ENCODE measurements at regions not wholly inside any gene's neighbourhood (a gene's known extent, or its start where the extent isn't known, plus 50 kb on each side); places are given as distances from the start of the nearest gene placed in this dataset.

DNA sequence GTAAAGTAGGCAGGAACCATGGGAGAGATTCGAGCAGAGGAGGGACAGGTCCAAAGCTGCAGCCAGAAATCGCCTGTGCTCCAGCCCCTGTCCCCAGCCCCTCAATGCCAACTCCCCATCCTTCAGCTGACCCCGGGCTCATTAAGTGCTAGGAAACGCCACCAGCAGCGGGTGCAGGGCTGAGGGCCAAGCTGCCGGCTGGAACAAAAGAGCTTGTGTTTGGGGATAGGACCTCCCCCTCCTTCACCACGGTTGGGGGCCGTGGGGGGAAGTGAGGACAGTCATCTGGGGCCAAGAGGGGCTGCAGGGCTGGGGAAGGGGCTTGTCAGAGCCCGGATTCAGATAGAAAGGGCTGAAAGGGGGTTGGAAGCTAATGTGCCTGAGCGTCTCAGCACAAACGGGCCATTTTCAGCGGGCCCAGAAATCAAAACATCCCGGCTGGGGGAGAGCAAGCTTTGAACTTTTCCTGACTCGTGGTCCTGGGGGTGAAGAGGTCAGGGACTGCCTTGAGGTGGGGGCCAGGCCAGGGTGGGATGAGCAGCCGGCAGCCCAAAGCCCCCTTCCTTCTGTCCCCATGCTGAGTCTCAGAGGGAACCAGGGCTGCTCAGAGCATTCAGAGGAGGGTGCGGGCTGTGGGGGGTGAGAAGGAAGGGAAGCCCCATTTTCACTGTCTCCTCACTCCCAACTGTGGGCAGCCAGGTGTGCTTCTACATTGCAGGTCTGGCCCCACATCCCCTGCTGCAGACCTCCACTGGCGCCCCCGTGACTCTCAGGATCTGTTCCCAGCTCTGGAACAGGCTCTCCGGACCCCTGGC, 69.4 kb upstream of the DAB2IP start:
- Histone ChIP-seq H3K9me3 (ENCODE audit: control insufficient read depth in 4 of 4, low read length in 3 of 4) (no peaks in the 10 kb centered on the region), H3K27me3 (ENCODE audit: control insufficient read depth in 4 of 4, insufficient read depth in 4 of 4, low read length in 3 of 4) (no peaks in the 10 kb centered on the region), H3K4me3 (ENCODE audit: low read depth in 1 of 3, low read length in 3 of 3) (no peak overlapping the region), H3K36me3 (ENCODE audit: control insufficient read depth in 4 of 4, insufficient read depth in 3 of 4, low read depth in 1 of 4, low read length in 3 of 4) (no peaks in the 10 kb centered on the region), H3K27ac (ENCODE audit: low read depth in 1 of 2, low read length in 2 of 2) (no peak overlapping the region), H3K9ac (ENCODE audit: low read depth in 1 of 2, low read length in 2 of 2) (no peak overlapping the region), H3K4me1 (ENCODE audit: control insufficient read depth in 4 of 4, insufficient read depth in 4 of 4, low read length in 3 of 4) (no peaks in the 10 kb centered on the region)
- WGBS: 42% methylated on average over 19 of the region's 19 CpGs
- DNase-seq (ENCODE audit: low spot score): no peak
- no peak for TF ChIP-seq GABPA (IDR thresholded peaks at IDR 0.05 in 1 of 2, conservative IDR thresholded peaks at IDR 0.05 in 1 of 2)
- TF ChIP-seq, protein P1, sequence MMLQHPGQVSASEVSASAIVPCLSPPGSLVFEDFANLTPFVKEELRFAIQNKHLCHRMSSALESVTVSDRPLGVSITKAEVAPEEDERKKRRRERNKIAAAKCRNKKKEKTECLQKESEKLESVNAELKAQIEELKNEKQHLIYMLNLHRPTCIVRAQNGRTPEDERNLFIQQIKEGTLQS (IDR thresholded peaks at IDR 0.05): no peak
- TF ChIP-seq, protein P2, sequence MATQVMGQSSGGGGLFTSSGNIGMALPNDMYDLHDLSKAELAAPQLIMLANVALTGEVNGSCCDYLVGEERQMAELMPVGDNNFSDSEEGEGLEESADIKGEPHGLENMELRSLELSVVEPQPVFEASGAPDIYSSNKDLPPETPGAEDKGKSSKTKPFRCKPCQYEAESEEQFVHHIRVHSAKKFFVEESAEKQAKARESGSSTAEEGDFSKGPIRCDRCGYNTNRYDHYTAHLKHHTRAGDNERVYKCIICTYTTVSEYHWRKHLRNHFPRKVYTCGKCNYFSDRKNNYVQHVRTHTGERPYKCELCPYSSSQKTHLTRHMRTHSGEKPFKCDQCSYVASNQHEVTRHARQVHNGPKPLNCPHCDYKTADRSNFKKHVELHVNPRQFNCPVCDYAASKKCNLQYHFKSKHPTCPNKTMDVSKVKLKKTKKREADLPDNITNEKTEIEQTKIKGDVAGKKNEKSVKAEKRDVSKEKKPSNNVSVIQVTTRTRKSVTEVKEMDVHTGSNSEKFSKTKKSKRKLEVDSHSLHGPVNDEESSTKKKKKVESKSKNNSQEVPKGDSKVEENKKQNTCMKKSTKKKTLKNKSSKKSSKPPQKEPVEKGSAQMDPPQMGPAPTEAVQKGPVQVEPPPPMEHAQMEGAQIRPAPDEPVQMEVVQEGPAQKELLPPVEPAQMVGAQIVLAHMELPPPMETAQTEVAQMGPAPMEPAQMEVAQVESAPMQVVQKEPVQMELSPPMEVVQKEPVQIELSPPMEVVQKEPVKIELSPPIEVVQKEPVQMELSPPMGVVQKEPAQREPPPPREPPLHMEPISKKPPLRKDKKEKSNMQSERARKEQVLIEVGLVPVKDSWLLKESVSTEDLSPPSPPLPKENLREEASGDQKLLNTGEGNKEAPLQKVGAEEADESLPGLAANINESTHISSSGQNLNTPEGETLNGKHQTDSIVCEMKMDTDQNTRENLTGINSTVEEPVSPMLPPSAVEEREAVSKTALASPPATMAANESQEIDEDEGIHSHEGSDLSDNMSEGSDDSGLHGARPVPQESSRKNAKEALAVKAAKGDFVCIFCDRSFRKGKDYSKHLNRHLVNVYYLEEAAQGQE (IDR thresholded peaks at IDR 0.05): no peak
- TF ChIP-seq HNF4A (conservative IDR thresholded peaks at IDR 0.05): no peak
- TF ChIP-seq JUND (IDR thresholded peaks at IDR 0.05): no peak
- no peak for TF ChIP-seq SP1 (IDR thresholded peaks at IDR 0.05)
- TF ChIP-seq NR2F2 (IDR thresholded peaks at IDR 0.05): no peak
- TF ChIP-seq, protein P3, sequence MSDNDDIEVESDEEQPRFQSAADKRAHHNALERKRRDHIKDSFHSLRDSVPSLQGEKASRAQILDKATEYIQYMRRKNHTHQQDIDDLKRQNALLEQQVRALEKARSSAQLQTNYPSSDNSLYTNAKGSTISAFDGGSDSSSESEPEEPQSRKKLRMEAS (IDR thresholded peaks at IDR 0.05): no peak
- TF ChIP-seq FOXA1 (IDR thresholded peaks at IDR 0.05): no peak
- TF ChIP-seq HNF4G (IDR thresholded peaks at IDR 0.05): no peak
- TF ChIP-seq, protein P4, sequence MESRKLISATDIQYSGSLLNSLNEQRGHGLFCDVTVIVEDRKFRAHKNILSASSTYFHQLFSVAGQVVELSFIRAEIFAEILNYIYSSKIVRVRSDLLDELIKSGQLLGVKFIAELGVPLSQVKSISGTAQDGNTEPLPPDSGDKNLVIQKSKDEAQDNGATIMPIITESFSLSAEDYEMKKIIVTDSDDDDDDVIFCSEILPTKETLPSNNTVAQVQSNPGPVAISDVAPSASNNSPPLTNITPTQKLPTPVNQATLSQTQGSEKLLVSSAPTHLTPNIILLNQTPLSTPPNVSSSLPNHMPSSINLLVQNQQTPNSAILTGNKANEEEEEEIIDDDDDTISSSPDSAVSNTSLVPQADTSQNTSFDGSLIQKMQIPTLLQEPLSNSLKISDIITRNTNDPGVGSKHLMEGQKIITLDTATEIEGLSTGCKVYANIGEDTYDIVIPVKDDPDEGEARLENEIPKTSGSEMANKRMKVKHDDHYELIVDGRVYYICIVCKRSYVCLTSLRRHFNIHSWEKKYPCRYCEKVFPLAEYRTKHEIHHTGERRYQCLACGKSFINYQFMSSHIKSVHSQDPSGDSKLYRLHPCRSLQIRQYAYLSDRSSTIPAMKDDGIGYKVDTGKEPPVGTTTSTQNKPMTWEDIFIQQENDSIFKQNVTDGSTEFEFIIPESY (IDR thresholded peaks at IDR 0.05): no peak
- TF ChIP-seq, protein P5, sequence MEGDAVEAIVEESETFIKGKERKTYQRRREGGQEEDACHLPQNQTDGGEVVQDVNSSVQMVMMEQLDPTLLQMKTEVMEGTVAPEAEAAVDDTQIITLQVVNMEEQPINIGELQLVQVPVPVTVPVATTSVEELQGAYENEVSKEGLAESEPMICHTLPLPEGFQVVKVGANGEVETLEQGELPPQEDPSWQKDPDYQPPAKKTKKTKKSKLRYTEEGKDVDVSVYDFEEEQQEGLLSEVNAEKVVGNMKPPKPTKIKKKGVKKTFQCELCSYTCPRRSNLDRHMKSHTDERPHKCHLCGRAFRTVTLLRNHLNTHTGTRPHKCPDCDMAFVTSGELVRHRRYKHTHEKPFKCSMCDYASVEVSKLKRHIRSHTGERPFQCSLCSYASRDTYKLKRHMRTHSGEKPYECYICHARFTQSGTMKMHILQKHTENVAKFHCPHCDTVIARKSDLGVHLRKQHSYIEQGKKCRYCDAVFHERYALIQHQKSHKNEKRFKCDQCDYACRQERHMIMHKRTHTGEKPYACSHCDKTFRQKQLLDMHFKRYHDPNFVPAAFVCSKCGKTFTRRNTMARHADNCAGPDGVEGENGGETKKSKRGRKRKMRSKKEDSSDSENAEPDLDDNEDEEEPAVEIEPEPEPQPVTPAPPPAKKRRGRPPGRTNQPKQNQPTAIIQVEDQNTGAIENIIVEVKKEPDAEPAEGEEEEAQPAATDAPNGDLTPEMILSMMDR (IDR thresholded peaks at IDR 0.05; ENCODE audit: low read depth, low read length, missing input control): no peak
- no peak for TF ChIP-seq YY1 (IDR thresholded peaks at IDR 0.05)
- TF ChIP-seq RXRA (IDR thresholded peaks at IDR 0.05): no peak
- no peak for TF ChIP-seq TAF1 (conservative IDR thresholded peaks at IDR 0.05)
- no peak for TF ChIP-seq EGR1 (IDR thresholded peaks at IDR 0.05; ENCODE audit: low read depth in 2 of 2)
- TF ChIP-seq FOXA2 (IDR thresholded peaks at IDR 0.05): no peak
- TF ChIP-seq RAD21 (IDR thresholded peaks at IDR 0.05): no peak

Data from liver (tissue), 8 donors.